Daoy (cell line): ENCODE measurements at regions not wholly inside any gene's neighbourhood (a gene's known extent, or its start where the extent isn't known, plus 50 kb on each side); places are given as distances from the start of the nearest gene placed in this dataset.
"Not testable (repeated sequence)": the region's sequence is repeated elsewhere in the genome, so short reads cannot be mapped to it uniquely, and the experiment has no call there.

ENCODE experiments used
- DNase-seq: peaks from one replicate; pipeline ENCODE4 v3.0.0-alpha.2; 2015; ENCODE audit warnings: low read depth

DNA sequence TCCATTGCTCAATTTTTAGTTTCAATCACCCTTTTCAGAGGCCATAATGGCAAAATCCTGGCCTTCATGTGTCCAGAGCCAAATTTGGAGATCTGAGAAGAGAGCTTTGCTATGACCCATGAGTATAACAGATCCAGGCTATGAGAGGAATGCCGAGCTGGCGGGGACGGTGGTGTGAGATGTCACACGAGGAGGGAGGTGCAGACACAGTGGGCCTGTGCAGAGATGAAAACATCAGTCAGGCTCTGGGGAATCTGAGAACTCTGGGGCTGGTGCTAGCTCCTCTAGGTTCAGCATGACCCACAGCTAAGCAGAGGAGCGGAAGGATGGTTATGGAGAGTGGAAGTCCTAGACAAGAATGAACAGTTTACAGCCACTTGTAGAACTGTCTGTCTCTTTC is 398.3 kb upstream of the ATP10A start:
- no peak for DNase-seq

DNA sequence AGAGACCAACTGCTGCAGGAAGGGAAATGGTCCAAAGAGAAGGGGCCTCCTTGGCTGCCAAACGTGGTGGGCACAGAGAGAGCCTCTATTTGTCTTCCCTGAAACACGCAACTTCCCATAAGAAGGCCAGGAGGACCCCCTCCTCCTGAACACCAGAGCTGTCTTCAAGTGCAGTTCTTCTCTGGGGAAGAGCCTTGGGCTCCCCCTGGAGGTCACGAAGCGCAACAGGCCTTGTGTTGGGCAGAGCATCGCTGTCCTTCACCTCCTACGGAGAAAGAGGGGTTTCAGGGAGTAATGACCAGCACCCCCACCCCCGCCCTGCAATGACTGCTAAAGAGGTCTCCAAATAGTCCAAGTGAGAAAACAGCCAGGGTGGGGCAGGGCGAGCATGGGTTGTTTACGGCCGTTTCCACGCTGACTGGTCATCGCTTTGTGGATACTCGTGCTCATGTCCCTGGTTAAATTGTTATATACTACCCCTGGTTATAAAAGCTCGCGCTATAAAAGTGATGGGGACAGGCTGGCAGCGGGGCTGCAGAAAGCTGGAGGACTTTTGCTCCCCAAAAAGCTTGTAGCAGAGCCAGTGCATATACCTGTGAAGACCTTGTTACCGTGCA is 397.5 kb upstream of the ATP10A start:
- peak; percentile 50 for DNase-seq

DNA sequence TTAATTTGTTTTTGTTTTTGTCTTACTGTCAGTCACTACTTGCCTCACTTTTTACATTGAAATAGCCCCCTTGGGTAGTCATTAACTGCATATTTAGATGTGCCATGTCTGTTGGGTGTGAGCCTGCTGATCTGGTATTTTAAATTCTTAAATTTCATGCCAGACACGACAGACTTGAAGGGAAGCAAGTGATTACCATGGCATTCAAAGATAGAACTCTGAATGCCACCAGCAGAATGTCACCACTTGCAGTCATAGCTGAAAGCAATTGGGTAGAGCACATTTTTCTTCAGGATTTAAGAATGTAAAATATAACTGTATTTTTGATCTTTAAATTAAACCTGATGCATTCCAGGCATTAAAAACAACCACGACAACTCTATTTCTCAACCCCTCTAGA is 396.5 kb upstream of the ATP10A start:
- DNase-seq: no peak

DNA sequence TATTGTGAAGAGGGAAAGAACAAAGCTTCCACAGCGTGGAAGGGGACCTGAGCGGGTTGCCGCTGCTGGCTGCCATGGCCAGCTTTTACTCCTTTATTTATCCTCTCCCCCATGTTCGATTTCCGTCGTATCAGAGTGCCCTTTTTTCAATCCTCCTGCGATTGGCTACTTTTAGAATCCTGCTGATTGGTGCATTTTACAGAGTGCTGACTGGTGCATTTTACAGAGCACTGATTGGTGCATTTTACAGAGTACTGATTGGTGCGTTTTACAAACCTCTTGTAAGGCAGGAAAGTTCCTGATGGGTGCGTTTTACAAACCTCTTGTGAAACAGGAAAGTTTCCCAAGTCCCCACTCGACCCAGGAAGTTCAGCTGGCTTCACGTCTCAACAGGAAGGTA is 381.7 kb upstream of the ATP10A start:
- not testable (repeated sequence) for DNase-seq

DNA sequence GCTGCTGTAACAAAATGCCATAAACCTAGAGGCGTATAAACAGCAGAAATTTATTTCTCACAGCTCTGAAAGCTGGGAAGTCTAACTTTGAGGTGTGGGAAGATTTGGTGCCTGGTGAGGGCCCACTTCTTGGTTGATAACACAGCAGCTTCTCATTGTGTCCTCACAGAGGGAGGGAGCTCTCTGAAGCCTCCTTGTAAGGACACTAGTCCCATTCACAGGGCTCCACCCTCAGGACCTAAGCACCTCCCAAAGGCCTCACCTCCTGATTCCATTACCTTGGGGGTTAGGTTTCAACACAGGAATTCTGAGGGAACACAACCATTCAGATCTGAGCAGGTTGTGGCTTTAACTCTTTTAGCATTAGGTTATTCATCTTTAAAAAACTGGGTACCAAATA is 380.3 kb upstream of the ATP10A start:
- DNase-seq: no peak

DNA sequence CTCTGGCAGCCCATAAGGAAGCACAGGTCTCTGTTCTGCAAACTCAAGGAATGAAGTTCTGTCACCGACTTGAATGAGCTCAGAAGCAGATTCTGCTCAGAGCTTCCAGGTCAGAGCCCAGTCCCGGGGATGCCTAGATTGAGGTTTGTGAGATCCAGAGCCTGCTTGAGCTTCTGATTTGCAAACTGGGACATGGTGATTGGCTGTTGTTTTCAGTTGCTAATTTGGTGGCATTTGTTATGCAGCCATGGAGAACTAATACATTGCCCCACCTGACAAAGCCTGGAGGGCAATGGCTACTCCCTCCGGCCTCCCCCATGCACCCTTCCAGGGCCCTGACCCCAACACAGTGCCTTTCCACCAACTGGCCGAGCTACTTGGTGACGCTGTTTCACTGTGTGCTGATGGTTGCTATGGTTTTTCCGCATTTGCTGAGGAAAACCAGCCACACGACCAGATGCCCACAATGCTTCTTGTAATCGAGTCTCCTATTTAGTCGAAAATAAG is 379.5 kb upstream of the ATP10A start:
- no peak for DNase-seq

DNA sequence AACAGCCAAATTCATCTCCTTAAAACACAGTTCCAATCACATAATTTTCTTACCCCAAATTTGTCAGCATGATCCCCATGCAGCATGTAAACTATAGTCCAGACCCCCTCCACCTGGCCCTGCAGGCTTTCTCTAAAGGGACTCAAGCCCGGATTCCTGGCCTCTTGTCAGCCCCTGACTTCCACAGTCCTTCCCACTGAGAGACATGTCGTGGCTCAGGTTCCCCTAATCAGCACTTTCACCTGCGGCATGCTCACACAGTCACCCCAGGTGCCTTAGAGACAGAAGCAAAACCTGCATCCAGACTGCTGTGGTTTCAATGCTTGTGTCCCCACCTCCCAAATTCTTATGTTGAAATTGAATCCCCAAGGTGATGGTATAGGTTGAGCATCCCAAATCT is 372.7 kb upstream of the ATP10A start:
- DNase-seq: no peak

DNA sequence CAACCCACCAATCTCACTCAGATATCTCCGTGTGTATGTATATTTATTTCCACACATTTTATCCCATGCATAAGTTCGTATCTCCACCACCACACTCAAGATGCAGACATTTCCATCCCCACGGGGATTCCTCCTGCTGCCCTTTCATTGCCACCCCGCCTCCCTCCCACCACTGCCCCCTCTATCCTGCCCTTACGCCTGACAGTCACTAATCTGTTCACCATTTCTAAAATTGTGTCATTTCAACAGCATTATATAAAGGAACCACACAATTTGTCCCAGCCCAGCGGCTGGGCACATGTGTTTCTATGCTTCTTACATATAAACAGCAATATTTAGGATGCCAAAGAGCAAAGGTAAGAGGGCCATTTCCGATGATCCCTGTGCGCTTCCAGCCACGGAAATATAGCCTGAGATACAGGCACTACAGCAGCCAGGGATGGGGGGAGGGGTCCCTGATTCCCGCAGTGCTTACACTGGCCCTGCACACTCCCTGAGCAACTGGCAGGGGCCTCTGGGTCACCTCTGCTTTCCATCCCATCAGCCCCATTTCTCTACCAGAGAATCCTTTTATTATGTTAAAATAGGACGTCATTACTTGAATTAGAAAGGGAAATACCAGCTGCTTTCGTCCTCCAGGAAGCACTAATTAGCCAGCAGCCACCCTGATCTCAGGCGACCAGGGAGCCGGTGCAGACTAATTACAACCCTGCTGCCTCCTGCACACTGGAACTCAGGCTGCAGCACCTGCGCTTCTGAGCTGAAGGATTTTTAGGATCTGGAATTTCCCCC is 372.0 kb upstream of the ATP10A start:
- no peak for DNase-seq

DNA sequence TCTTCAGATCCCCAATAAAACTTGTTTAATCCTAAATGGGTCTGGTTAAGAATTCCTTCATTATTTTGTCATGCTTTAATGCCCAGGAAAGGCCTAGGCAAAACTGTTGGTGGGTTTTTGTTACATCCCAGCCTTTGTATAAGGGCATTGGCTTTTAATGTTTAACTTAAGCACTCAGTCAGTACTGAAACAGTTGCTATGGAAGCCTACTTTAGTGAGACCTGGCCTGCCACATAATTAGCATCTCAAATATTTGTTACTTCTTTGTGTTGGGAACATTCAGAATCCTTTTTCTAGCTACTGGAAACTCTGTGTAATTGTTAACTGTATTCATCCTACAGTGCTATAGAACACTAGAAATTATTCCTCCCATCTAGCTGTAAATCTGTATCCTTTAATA is 369.6 kb upstream of the ATP10A start:
- DNase-seq: no peak

DNA sequence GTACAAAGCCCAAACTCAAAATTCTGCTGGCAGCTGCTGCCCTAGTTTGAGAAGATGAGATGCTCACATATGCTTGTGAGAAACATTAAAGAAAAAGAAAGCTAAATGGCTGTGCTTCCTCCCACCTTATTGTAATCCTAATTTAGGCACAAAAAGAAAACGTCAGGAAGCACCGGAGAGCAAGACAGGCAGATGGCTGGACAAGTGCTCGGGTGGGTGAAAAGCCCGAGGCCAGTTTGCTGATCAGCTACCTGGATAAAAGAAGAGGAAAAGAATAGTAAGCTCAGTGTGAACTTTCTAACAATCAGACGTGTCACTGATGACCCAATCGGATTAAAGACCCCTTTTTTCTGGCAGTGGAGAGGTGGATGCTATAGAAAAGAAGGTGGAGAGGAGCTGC is 368.0 kb upstream of the ATP10A start:
- DNase-seq: no peak

DNA sequence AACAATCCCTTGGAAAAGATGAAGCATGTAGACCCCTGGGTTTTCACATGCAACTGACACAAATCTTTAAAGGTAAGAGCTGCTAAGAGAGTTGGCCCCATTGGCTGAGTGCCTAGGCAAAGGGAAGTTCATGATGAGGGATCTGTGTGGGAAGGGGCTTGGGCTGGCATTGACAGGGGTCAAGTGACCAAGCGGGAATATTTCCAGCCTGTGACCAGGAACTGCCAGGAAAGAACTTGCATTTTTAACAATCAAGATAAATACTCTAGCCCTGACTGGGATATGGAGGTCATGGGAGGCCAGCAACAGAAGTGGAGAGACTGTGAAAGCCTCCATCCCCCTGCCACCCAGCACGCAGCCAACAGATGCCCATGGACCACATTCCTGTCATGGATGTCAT is 361.1 kb upstream of the ATP10A start:
- no peak for DNase-seq

DNA sequence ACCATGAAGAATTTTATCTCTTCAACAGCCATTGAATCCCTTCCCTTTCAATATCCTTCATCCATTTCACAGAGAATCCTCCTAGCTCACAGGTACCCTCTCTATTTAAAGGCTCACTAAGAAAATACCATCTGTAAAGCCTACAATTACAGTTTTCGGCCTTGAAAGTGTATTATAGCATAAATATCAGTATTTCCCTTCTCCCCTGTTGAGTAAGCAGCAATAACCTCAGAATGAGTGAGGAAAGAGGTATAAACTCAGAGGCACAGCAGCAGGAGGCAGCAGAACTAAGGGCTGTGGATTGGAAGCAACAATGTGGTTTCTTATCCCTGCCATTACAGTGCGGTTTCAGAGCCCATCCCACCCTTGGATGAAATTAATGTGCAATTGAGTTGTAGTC is 360.6 kb upstream of the ATP10A start:
- no peak for DNase-seq

DNA sequence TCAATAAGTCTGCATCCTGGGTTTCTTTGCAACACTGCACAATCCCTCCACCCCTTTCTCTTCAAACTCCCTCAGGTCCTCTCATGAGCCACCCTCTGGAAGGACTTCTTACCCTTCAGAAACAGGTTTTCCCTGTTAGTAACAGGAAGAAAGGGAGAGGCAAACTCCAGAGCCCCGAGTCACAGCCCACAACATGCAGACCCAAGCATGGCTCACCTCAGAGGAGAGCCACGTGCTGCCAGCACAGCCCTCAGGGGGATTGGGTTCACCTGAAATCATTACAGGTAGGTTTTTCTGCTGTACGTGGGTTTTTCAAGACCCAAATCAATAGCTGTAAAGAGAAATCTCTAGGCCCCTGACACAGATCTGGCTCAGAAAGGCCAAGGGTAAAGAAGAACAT is 359.7 kb upstream of the ATP10A start:
- DNase-seq: no peak

DNA sequence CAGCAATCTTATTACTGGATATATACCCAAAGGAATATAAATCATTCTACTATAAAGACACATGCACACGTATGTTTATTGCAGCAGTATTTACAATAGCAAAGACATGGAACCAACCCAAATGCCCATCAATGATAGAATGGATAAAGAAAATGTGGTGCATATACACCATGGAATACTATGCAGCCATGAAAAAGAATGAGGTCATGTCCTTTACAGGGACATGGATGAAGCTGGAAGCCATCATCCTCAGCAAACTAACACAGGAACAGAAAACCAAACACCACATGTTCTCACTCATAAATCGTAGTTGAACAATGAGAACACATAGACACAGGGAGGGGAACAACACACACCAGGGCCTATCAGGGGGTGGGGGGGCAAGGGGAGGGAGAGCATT is 353.9 kb upstream of the ATP10A start:
- DNase-seq: not testable (repeated sequence)

DNA sequence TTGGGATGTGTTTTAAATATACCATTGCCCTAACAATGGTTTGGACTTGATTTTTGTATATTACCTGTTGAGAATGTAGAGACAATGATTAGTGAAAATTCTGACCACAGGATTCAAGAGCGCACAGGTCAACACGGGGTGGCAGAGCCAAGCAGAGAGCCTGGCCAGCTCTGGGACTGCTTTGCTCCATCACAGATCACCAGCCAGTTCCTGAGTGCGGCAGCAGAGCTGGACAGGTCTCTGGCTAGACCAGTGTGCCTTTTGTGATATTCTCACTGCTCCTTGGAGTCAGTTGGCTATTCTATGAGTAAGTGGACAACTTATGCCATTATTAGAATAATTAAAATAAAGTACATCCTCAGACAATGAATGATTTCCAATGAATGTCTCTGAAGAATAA is 351.2 kb upstream of the ATP10A start:
- DNase-seq: no peak

DNA sequence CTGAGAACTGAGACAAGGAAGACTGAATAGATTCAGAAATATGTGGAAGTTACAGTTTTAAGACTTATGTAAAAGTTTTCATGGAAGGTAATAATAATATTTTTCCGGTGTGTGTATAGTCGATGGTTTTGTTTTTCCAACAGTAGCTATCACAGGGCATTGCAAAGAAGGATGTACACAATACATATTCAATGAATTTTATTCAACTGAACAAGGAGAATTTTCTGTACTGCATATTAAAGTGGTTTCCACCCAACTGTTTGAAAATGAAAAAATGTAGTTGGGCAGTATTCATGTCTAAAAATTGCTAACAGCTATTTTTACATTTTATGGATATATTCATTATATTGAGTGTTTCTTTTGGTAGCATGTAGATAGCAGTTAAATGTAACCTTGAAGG is 350.3 kb upstream of the ATP10A start:
- no peak for DNase-seq

DNA sequence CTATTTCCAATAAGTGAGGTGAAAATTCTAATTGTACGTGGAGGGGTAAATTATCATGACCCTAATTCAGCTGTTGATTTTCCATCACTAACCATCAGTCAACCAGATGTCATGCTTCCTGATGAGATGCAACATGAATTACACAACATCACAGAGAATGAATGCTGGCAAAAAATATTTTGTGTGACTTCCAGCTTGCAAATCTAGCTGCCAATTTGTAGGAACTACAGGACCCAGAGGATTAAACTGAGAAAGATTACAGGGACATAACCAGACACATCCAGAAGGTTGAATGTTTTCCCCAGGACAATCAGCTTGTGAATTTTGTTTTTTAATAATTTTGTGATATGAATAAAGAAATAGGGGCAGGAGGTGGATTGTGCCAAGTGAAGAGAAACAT is 349.0 kb upstream of the ATP10A start:
- DNase-seq: no peak

DNA sequence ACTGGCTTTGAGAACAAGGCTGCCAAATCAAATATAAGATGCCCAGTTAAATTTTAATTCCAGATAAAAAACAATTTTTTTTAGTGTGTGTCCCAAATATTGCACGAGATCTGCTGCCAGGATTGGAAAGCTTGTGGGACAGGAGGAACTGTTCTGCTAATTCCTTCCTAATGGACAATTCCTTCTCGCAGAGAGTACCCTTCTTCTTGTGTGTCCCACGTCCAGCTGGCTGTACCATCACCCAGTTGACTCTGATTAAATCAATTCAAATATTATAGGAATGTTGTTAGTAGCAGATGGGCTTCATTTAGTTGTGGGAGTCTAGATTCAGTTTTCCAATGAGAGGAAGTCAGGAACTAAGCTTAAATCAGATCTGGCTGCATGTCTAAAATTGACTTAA is 347.9 kb upstream of the ATP10A start:
- DNase-seq: no peak

DNA sequence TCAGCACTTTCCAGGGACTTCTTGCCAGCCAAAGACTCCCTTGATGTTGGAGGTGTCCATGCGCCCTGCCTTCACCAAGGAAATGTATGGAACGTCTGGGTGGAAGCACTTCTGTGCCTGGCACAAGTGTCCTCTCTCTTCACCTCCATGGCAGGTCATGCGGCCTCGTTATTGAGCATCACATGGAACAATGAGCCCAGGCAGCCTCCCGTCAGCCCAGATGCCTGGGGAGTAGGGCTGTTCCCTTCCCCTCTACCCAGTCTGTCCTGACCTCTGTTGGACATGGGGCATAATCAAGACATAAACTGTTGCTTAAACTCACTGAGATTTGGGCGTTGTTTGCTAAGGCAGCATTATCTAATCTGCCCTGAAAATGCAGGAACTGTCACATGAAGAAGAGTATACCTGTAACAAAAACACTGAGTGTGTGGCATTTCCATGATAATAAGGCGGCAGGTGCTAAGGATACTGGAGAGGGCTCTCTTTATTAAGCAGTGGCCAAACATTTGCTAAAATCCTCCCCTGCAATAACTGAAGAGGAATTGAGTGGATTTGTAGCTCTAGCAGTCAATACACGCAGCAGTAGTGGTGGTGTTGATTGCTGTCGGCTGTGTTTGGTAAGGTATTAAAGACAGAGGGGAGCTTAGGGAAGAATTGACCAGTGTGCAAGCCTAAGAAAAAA is 338.2 kb upstream of the ATP10A start:
- DNase-seq: no peak

DNA sequence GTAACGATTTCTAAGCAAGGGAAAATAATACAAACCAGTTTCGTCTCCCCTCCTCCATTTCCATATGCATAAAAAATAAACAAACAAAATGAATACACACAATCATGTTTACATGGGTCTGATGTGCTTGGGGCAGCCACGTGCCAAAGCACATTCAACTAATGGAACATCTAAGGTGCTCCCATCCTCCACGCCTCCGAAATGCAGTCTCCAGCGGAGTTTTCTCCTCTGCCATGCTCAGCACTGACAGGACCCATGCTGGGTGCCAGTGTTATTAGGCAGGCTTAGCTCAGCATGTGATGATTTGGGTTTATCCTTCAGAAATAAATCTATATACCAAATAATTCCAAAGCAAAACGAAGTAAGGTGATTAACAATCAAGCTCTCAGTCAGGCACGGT is 337.3 kb upstream of the ATP10A start:
- no peak for DNase-seq

DNA sequence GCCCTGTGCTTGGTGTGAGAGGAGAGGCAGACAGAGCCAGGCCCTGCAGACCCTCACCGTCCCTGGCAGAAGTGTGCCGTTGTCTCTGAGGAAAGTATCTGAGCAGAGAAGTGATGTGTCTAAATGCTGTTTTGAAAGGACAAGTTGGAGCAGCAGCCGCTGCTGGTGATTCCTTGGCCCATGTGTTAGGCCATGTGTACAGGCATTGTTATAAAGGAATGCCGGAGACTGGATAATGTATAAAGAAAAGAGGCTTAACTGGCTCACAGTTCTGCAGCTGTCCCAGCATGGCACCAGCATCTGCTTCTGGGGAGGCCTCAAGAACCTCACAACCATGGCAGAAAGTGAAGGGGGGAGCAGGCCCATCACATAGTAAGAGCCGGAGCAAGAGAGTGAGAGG is 334.6 kb upstream of the ATP10A start:
- DNase-seq: no peak

DNA sequence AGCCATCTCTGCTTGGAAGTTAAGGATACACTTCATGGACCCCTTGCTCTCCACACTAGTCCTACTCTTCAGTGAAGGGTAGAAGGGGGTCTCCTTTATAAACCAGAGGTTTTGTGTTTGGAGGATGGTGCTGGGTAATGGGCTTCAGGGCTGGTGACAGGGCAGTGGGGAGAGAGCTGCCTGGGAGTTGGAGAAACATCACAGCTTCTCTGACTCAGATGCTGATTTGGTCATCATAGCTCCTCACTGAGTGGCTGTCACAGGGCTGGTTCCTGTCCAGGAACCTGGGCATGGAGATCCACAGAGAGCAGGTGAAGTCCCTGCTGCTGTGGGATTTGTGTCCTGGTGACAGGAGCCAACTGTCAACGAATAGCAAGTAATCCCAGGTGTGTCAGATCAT is 333.9 kb upstream of the ATP10A start:
- DNase-seq: no peak

DNA sequence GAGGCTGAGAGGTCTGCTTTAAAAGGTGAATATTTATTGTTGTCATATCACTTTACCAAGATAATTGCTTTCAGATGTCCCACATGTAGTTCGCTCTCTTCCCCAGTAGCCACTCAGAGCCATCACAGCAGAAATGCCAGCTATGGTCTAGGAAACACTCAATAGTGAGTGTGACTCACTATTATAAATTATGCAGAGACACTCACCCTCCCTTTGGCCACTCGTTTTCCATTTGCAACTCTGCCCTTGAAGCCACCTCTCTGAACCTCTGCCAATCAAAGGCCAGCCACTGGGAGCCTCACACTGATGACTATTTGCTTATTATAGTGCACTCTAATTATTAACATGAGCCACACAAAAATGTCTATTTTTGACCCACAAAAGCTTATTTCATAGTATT is 328.1 kb upstream of the ATP10A start:
- DNase-seq: no peak
